Keratinocyte (primary cell): ENCODE measurements at regions not wholly inside any gene's neighbourhood (a gene's known extent, or its start where the extent isn't known, plus 50 kb on each side); places are given as distances from the start of the nearest gene placed in this dataset.

Experiments
- CTCF ChIP-seq, 3 experiments: IDR thresholded peaks in 1 of 3; conservative IDR thresholded peaks in 1 of 3; optimal IDR thresholded peaks in 1 of 3; 2 replicates in 2 of 3; 3 replicates in 1 of 3; pipeline versions ENCODE3 to v1.5.1; 2011; ENCODE audit warnings: low read length in 3 of 3, mild to moderate bottlenecking in 3 of 3, moderate library complexity in 2 of 3, control low read depth in 1 of 3, inconsistent platforms in 1 of 3; ENCODE audit not compliant: insufficient read depth in 2 of 3; ENCODE audit errors: extremely low read depth in 1 of 3
- EZH2 ChIP-seq: IDR thresholded peaks from one replicate; pipeline ENCODE4 v1.6.1; 2012; ENCODE audit warnings: inconsistent platforms, mild to moderate bottlenecking, low read length, moderate library complexity

DNA sequence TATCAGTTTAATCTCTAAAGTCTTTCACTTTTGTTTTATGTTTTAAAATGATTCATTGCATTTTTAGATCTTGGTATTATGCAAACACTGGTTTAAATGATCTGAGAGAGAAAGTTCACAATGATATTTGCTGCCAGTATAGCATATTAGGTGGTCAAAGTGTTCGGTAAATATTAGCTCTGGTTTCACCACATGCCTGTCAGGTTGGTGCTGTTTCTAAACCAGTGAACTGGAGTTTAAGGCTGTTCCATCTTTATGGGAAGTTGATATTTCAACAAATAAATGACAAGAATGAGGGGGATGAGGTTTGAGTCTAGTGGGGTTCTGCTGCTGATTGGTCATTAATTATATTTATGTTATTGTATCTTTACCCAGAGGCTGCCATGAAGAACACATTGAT is 436.4 kb downstream of the DCDC2C start:
- TF ChIP-seq CTCF (optimal IDR thresholded peaks at IDR 0.05 in 1 of 3, IDR thresholded peaks at IDR 0.05 in 1 of 3, conservative IDR thresholded peaks at IDR 0.05 in 1 of 3; ENCODE audit: extremely low read depth in 1 of 3, insufficient read depth in 2 of 3, low read length in 3 of 3) (no peak), EZH2 (no peak)
